ENCODE measurements at regions not wholly inside any gene's neighbourhood (a gene's known extent, or its start where the extent isn't known, plus 50 kb on each side); places are given as distances from the start of the nearest gene placed in this dataset.
"Not testable (repeated sequence)": the region's sequence is repeated elsewhere in the genome, so short reads cannot be mapped to it uniquely, and the experiment has no call there.

GRCh38 chr19:28569132-28570131 is 643.5 kb downstream of the UQCRFS1 start:
- DNase-seq (ENCODE audit: low read depth in 2 of 2) = no peak

GRCh38 chr19:28567834-28568233 is 645.1 kb downstream of the UQCRFS1 start:
- no peak for DNase-seq (ENCODE audit: low read depth in 2 of 2)

GRCh38 chr19:28563964-28564921 is 648.7 kb downstream of the UQCRFS1 start:
- DNase-seq (ENCODE audit: low read depth in 2 of 2) = no peak

- no peak for DNase-seq (ENCODE audit: low read depth in 2 of 2)
Measured at GRCh38 chr19:28560786-28561185, 652.2 kb downstream of the UQCRFS1 start.

GRCh38 chr19:28558783-28559182 is 654.2 kb downstream of the UQCRFS1 start:
- no peak for DNase-seq (ENCODE audit: low read depth in 2 of 2)

- DNase-seq (ENCODE audit: low read depth in 2 of 2) = no peak
Measured at GRCh38 chr19:28556371-28556770, 656.6 kb downstream of the UQCRFS1 start.

GRCh38 chr19:28555317-28555716 is 657.6 kb downstream of the UQCRFS1 start:
- DNase-seq (ENCODE audit: low read depth in 2 of 2) = no peak

- no peak for DNase-seq (ENCODE audit: low read depth in 2 of 2)
Measured at GRCh38 chr19:28554321-28555091, 658.4 kb downstream of the UQCRFS1 start.

- DNase-seq (ENCODE audit: low read depth in 2 of 2) = no peak
Measured at GRCh38 chr19:28553764-28554163, 659.2 kb downstream of the UQCRFS1 start.

- DNase-seq (ENCODE audit: low read depth in 2 of 2) = no peak
Measured at GRCh38 chr19:28553005-28553404, 659.9 kb downstream of the UQCRFS1 start.

- no peak for DNase-seq (ENCODE audit: low read depth in 2 of 2)
Measured at GRCh38 chr19:28549680-28550277, 663.2 kb downstream of the UQCRFS1 start.

- no peak for DNase-seq (ENCODE audit: low read depth in 2 of 2)
Measured at GRCh38 chr19:28546148-28546685, 666.7 kb downstream of the UQCRFS1 start.

- not testable (repeated sequence) for DNase-seq (ENCODE audit: low read depth in 2 of 2)
Measured at GRCh38 chr19:28545397-28545796, 667.6 kb downstream of the UQCRFS1 start.

GRCh38 chr19:28544451-28545261 is 668.3 kb downstream of the UQCRFS1 start:
- no peak for DNase-seq (ENCODE audit: low read depth in 2 of 2)

- no peak for DNase-seq (ENCODE audit: low read depth in 2 of 2)
Measured at GRCh38 chr19:28543244-28543776, 669.6 kb downstream of the UQCRFS1 start.

- DNase-seq (ENCODE audit: low read depth in 2 of 2) = no peak
Measured at GRCh38 chr19:28542394-28543243, 670.3 kb downstream of the UQCRFS1 start.

GRCh38 chr19:28541602-28542393 is 671.2 kb downstream of the UQCRFS1 start:
- DNase-seq (ENCODE audit: low read depth in 2 of 2) = no peak

- DNase-seq (ENCODE audit: low read depth in 2 of 2) = no peak
Measured at GRCh38 chr19:28541029-28541428, 671.9 kb downstream of the UQCRFS1 start.
